Frontal cortex (tissue), 3 donors: ENCODE measurements at regions not wholly inside any gene's neighbourhood (a gene's known extent, or its start where the extent isn't known, plus 50 kb on each side); places are given as distances from the start of the nearest gene placed in this dataset.
A peak's percentile ranks its signal among the peaks of the same experiment; 100 is the strongest.

Source experiments
- DNase-seq, 2 donors: peaks; one replicate each; pipeline ENCODE4 v3.0.0; 2012; ENCODE audit warnings: low spot score in 2 of 2
- FAIRE-seq: peaks from 2 replicates; lab custom pipeline; 2012; peaks lifted over from hg19 to GRCh38; lab: Jason Lieb, UNC
- donor health status: control.
- donor health status: control.
- donor health status: control.

- no peak for FAIRE-seq
Measured at GRCh38 chr11:97201743-97202612, 812.2 kb downstream of the JRKL start.

GRCh38 chr11:97202613-97203292 lies 812.9 kb downstream of the JRKL start:
- FAIRE-seq (no peak), DNase-seq (no peak)

More at GRCh38 chr11:97201743-97202612, 812.2 kb downstream of the JRKL start:
- DNase-seq, result no peak

DNA sequence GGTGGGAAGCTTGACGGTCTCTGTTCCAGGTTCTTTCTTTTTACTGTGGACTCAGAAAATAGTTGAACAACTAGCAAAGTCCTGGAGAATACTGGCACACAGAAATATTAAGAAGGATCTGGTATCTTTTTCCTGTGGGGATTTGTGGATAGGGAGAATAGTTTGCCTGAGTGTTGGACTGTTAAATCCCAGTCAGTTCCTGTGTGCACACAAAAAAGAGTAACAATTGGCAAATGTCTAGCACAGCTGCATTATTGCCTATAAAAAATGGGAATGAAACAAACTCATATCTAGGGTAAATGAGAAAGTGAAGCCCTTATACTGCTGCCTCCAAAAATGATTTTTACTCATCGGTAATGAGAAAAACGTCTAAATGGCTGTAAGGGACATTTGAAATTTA lies 828.2 kb downstream of the JRKL start:
- FAIRE-seq (no peak), DNase-seq (no peak)

- FAIRE-seq (no peak), DNase-seq (no peak)
Measured at GRCh38 chr11:97223647-97224046, 833.8 kb downstream of the JRKL start.

DNA sequence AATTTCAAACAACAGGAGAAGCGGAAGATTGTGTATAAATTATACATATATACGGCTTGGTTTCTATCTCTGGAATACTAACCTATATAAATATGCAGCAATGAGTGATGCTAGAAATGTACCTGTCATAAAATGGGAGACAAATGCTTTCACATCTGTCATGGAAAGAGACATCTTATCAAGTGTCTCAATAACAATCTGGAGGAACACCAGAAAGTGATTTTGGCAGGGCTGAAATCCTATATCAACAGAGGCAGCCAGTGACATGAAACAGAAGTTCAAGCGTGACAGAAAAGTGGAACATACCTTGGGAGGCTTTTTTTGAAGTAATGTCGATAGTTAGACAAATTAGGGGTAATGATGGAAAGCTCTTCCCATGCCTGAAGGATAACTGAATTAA lies 834.6 kb downstream of the JRKL start:
- DNase-seq (no peak), FAIRE-seq (no peak)

- FAIRE-seq (no peak), DNase-seq (no peak)
Measured at GRCh38 chr11:97225794-97226193, 836.0 kb downstream of the JRKL start.

DNA sequence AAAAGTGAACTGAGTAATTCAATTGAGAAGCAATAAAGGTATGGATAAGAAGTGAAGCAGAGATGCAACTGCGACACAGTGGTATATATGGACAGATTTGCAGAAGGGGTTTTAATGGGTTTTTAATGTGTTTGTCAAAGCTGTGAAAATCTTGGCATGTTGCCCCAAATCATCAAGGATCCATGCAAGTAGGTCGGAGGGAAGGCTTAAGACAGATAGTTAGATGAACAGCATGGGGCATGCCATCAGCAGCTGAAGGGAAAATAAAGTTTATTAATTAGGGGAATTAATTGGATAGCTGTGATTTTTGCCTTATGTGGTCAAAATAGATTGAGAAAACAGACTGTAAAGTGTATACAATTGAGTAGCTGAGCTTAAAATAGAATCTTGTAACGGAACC lies 840.1 kb downstream of the JRKL start:
- FAIRE-seq (no peak), DNase-seq (no peak)

DNA sequence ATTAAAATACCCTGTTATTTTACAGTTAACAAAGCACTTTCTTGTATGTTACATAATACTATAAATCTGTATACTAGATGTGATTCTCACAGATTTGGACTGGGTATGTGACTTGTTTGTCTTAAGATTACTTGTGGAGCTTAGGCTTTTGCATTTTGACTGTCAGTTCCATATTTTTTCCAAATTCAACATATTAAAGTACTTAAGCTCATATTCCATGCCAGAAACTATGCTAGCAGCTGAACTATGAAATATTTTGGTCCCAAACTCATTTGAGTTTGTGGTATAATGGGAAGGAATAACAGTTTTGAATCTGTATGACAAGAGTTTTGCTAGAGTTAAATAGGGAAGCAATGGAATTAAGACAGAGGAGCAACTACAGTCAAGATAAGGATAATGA lies 841.4 kb downstream of the JRKL start:
- DNase-seq (no peak), FAIRE-seq (no peak)

- no peak for DNase-seq
- no peak for FAIRE-seq
Measured at GRCh38 chr11:97234016-97234415, 844.2 kb downstream of the JRKL start.

GRCh38 chr11:97237151-97237550 lies 847.3 kb downstream of the JRKL start:
- DNase-seq, result no peak
- no peak for FAIRE-seq

- FAIRE-seq, result no peak
- no peak for DNase-seq
Measured at GRCh38 chr11:97247601-97248000, 857.8 kb downstream of the JRKL start.

DNA sequence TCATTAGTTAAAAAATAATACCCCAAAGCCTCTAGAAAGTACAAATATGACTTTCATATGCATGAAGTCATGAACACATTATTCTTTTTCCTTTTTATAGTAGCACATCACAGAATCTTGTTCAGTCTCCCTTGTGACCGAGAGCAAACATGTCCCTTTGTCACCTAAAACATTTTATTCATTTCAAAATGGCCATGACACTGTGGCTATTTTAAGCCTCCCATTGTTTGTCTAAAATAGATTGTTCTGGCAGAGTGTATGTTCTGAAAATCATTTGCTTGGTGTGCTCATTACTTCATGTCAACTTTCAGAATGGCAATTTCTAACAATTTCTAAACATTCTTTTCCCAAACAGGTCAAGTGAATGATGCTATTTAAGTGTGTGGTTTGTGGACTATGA lies 865.0 kb downstream of the JRKL start:
- no peak for FAIRE-seq
- DNase-seq, result no peak

DNA sequence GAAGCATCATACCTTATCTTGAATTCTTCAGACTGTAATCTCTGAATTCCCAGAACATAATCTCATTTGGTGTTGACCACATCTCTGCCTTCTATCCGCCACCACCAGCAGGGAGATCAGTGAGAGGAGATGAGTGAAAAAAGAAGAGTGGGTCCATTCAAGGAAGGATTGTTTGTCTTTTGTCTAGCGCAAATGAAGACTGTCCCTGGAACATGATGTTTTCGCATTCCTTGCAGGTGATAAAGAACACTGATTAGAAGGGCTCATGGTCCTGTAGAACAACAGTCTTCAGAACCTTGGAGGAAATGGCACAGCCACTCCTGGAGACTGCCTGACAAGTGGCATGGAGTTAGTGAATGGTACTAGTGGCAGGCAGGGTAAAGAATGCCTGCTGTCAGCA lies 869.6 kb downstream of the JRKL start:
- DNase-seq (no peak), FAIRE-seq (no peak)

- FAIRE-seq, result no peak
- no peak for DNase-seq
Measured at GRCh38 chr11:97259884-97260283, 870.1 kb downstream of the JRKL start.

DNA sequence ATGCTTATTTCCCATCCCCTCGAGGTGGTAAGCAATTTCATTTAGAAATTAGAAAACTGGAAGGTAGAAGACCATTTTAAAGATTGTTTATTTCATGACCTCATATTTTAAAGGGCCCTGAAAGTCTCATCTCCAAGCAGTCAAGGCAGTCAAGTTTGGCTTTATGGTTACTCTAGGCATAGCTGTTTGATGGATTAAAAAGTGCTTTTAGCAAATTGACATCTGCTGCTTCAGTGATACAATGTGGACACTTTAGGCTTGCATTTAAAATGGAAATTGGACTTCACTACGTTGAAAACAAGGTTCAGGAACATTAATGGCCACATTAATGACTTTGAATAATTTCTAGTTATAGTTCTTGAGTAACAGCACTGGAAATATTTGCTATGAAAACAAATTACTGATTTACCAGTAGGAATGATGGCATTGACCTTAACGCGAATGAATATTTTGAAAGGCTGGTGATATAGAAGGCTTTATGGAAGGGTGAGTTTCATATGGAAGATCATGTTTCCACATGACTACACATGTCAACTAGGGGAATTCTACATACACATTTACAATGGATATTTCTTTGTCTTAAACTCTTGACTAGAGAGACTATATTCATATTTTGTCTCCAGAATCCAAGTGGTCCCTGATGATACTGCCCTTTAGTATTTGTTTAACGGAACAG lies 873.5 kb downstream of the JRKL start:
- no peak for DNase-seq
- no peak for FAIRE-seq

GRCh38 chr11:97269527-97269926 lies 879.7 kb downstream of the JRKL start:
- DNase-seq, result no peak

GRCh38 chr11:97279341-97279740 lies 889.5 kb downstream of the JRKL start:
- FAIRE-seq, result no peak

More at GRCh38 chr11:97269527-97269926, 879.7 kb downstream of the JRKL start:
- no peak for FAIRE-seq

DNA sequence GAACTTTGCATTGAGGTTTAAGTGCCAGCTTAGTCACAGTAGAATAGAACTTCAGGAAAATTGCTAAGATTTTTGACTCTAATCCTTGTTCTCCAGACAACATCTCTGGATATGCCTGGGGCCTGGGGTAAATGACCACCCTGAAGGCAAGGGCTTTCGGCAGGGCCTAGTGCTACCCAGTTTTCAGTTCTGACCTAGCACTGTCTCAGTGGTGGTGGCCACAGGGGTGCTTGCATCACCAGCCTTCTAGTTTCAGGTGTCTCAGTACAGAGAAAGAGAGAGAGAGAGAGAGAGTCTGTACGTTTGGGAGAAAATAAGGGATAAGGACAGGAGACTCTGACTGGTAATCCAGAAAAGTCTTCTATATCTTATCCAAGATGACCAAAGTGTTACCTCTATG lies 890.5 kb downstream of the JRKL start:
- FAIRE-seq, result no peak
- no peak for DNase-seq

More at GRCh38 chr11:97279341-97279740, 889.5 kb downstream of the JRKL start:
- DNase-seq, result no peak

DNA sequence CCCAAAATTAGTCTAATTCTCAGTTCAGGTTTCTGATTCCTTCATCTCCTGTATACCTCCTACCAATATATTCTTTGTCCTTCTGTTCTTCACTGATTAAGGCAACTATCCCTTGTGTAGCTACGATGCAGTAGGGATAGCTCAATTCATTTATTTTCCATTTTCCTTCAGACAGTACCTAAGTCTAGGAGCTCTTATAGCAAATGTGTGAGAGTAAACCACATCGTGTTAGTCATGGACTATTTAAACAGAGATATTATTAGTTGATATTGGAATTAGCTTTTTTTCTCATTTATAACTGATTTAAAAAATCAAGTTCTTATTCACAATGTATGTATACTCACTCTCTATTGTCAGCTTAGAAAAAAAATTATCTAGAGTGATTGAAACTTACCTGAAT lies 900.0 kb downstream of the JRKL start:
- no peak for DNase-seq
- no peak for FAIRE-seq

GRCh38 chr11:97290464-97291041 lies 900.7 kb downstream of the JRKL start:
- DNase-seq (peak in 1 of 2 donors; percentile 0), FAIRE-seq (no peak)
